DOHH2 (cell line): ENCODE measurements at regions not wholly inside any gene's neighbourhood (a gene's known extent, or its start where the extent isn't known, plus 50 kb on each side); places are given as distances from the start of the nearest gene placed in this dataset.

Source experiments
- H3F3A ChIP-seq: fragments of 200-600 bp; sonication (generic), shearing (Covaris generic); 2 replicates; pipeline ENCODE4 v1.6.0; 2016; ENCODE audit warnings: antibody characterized with exemption, mild to moderate bottlenecking; ENCODE audit not compliant: control insufficient read depth, insufficient read depth
- H3K27ac ChIP-seq: fragments of 200-600 bp; sonication (generic); 2 replicates; pipeline ENCODE4 v1.5.1; 2014; ENCODE audit warnings: low read depth, mild to moderate bottlenecking, low read length, moderate library complexity
- H3K27me3 ChIP-seq: fragments of 200-600 bp; sonication (generic); 2 replicates; pipeline ENCODE4 v1.6.1; 2014; ENCODE audit warnings: mild to moderate bottlenecking, low read length, mixed read lengths; ENCODE audit not compliant: control insufficient read depth
- H3K36me3 ChIP-seq: fragments of 200-600 bp; sonication (generic); 2 replicates; pipeline ENCODE4 v1.6.1; 2014; ENCODE audit warnings: mild to moderate bottlenecking, low read length, moderate library complexity, mixed read lengths; ENCODE audit not compliant: control insufficient read depth
- H3K4me1 ChIP-seq: fragments of 200-600 bp; sonication (generic); 2 replicates; pipeline ENCODE4 v1.6.1; 2014; ENCODE audit warnings: mild to moderate bottlenecking, low read length, mixed read lengths; ENCODE audit not compliant: control insufficient read depth
- H3K4me2 ChIP-seq: fragments of 200-600 bp; sonication (generic); 2 replicates; pipeline ENCODE4 v1.6.0; 2014; ENCODE audit warnings: mild to moderate bottlenecking, low read length, moderate library complexity
- H3K4me3 ChIP-seq: fragments of 200-600 bp; sonication (generic); 2 replicates; pipeline ENCODE4 v1.5.1; 2014; ENCODE audit warnings: mild to moderate bottlenecking, low read length, mixed read lengths
- H3K79me2 ChIP-seq: fragments of 200-600 bp; sonication (generic); 2 replicates; pipeline ENCODE4 v1.6.1; 2014; ENCODE audit warnings: mild to moderate bottlenecking, low read length, mixed read lengths; ENCODE audit not compliant: control insufficient read depth
- H3K9me2 ChIP-seq: fragments of 200-600 bp; sonication (generic); replicated peaks from 2 replicates; pipeline ENCODE4 v1.6.1; 2014; ENCODE audit warnings: mild to moderate bottlenecking, low read length, mixed read lengths; ENCODE audit not compliant: control insufficient read depth
- H3K9me3 ChIP-seq: fragments of 200-600 bp; sonication (generic); 2 replicates; pipeline ENCODE4 v1.6.1; 2014; ENCODE audit warnings: antibody characterized with exemption, low read length, mixed read lengths; ENCODE audit not compliant: control insufficient read depth, insufficient read depth
- H4K20me1 ChIP-seq: fragments of 200-600 bp; sonication (generic); 2 replicates; pipeline ENCODE4 v1.6.0; 2014; ENCODE audit warnings: low read depth, mild to moderate bottlenecking, antibody characterized with exemption, low read length, moderate library complexity; ENCODE audit not compliant: control insufficient read depth, insufficient read depth
- EZH2phosphoT487 ChIP-seq: fragments of 200-600 bp; sonication (generic); IDR thresholded peaks from 2 replicates; pipeline ENCODE4 v1.6.1; 2017; ENCODE audit warnings: borderline replicate concordance, mild to moderate bottlenecking, antibody characterized with exemption, low read length, moderate library complexity, mixed read lengths
- TF ChIP-seq, protein P1 (sequence below): fragments of 200-600 bp; sonication (generic); IDR thresholded peaks from one replicate; pipeline ENCODE4 v1.5.1; 2014; ENCODE audit warnings: antibody characterized with exemption, mild to moderate bottlenecking, low read depth, low read length; ENCODE audit not compliant: poor library complexity, severe bottlenecking

DNA sequence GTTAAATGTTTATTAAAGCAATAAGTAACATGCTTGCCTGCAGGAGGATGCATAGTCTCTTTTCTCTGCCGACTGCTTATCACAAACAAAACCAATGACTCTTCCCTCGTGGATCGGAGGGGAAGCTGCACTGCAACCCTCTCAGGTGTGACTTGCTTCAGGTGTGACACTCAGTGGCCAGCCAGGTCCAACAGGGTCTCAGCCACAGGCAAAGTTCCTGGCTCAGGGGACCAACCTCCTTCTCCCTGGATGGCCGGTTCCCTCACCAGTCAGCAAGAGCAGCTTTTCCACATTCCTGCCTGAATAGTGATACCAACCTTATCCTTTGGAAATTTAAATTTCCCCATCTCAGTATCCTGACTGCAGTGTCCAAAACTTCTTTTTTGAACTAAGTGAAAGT lies 383.5 kb downstream of the CMPK2 start:
- H3K36me3 ChIP-seq, result no peaks in the 10 kb centered on the region
- peaks cover 12% of the 10 kb centered on the region for H3K9me3 ChIP-seq
- TF ChIP-seq EZH2phosphoT487, result no peak
- TF ChIP-seq, protein P1, sequence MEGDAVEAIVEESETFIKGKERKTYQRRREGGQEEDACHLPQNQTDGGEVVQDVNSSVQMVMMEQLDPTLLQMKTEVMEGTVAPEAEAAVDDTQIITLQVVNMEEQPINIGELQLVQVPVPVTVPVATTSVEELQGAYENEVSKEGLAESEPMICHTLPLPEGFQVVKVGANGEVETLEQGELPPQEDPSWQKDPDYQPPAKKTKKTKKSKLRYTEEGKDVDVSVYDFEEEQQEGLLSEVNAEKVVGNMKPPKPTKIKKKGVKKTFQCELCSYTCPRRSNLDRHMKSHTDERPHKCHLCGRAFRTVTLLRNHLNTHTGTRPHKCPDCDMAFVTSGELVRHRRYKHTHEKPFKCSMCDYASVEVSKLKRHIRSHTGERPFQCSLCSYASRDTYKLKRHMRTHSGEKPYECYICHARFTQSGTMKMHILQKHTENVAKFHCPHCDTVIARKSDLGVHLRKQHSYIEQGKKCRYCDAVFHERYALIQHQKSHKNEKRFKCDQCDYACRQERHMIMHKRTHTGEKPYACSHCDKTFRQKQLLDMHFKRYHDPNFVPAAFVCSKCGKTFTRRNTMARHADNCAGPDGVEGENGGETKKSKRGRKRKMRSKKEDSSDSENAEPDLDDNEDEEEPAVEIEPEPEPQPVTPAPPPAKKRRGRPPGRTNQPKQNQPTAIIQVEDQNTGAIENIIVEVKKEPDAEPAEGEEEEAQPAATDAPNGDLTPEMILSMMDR, result no peak
- no peaks in the 10 kb centered on the region for H3K79me2 ChIP-seq
- no peak overlapping the region for H3K4me2 ChIP-seq
- H3K4me3 ChIP-seq, result no peak overlapping the region
- H3F3A ChIP-seq, result no peaks in the 10 kb centered on the region
- no peaks in the 10 kb centered on the region for H4K20me1 ChIP-seq
- H3K9me2 ChIP-seq, result no peaks in the 10 kb centered on the region
- no peaks in the 10 kb centered on the region for H3K4me1 ChIP-seq
- H3K27me3 ChIP-seq, result no peaks in the 10 kb centered on the region
- no peak overlapping the region for H3K27ac ChIP-seq

DNA sequence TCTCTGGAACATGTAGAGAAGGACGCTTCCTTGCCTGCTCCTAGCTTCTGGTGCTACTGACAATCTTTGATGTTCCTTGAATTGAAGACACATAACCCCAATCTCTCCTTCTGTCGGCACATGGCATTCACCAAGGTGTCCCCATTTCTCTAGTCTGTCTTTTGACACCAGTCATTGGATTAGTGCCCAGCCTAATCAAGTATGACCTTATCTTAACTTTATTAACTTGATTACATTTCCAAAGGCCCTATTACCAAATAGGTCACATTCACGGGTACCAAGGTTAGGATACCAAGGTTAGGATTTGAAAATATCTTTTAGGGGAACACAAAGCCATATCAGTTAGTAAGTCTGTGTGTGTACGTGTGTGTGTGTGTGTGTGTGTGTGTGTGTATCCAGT lies 377.9 kb downstream of the CMPK2 start:
- H3K9me2 ChIP-seq, result no peaks in the 10 kb centered on the region
- 0 out of 2 replicates have a peak, but pooled peaks cover 3% of the 10 kb centered on the region for H3K9me3 ChIP-seq
- H3K27me3 ChIP-seq, result no peaks in the 10 kb centered on the region
- no peaks in the 10 kb centered on the region for H3K4me1 ChIP-seq
- H3K79me2 ChIP-seq, result no peaks in the 10 kb centered on the region
- H3K4me2 ChIP-seq, result no peak overlapping the region
- H3K36me3 ChIP-seq, result no peaks in the 10 kb centered on the region
- no peaks in the 10 kb centered on the region for H3F3A ChIP-seq
- H3K27ac ChIP-seq, result no peak overlapping the region
- TF ChIP-seq, protein P1, result no peak
- TF ChIP-seq EZH2phosphoT487, result no peak
- H4K20me1 ChIP-seq, result no peaks in the 10 kb centered on the region
- H3K4me3 ChIP-seq, result no peak overlapping the region

DNA sequence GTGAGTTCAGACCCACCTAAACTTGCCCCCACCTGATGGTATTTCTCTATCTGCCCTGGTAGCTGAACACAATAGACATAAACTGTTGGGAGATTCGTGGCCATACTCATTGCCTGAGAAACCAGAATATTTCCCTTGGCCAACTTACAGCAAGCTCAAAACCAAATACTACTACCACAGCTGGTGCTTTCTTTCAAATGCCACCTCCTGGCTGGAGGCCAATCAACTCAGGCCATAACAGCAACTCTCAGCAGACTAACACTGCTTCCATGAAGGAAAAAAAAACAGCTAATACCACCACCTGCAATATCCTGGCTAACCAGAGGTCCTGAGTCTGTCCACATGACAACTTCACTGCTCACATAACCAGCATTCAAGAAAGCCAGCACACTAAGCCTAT lies 373.1 kb downstream of the CMPK2 start:
- Histone ChIP-seq H3K9me2 (no peaks in the 10 kb centered on the region), H3K79me2 (no peaks in the 10 kb centered on the region), H3K36me3 (no peaks in the 10 kb centered on the region), H3K4me3 (no peak overlapping the region), H3K9me3 (no peaks in the 10 kb centered on the region; the same call in 1 of the 2 replicates), H3F3A (no peaks in the 10 kb centered on the region), H4K20me1 (no peaks in the 10 kb centered on the region), H3K27ac (no peak overlapping the region), H3K27me3 (no peaks in the 10 kb centered on the region), H3K4me1 (no peaks in the 10 kb centered on the region), H3K4me2 (no peak overlapping the region)
- TF ChIP-seq, protein P1, result no peak
- TF ChIP-seq EZH2phosphoT487, result no peak

DNA sequence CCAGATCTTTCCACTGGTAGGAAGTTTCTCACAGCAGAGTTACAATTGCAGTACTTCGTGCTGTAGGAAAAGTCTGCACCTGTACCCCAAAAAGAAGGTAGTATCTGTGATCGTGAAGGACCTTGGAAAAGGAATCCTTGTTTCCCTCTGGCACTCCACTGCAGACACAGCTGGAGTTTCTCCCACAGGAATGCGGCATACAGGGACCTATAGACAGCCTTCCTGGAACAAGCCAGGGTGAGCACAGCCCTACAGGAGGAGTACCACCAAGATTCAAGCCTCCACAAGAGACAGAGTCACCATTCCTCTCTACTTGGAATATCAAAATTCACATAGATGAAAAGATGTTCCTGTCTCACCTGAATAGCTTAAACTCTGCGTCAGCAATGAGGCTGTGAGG lies 372.4 kb downstream of the CMPK2 start:
- Histone ChIP-seq H3K4me3 (no peak overlapping the region), H3K27me3 (no peaks in the 10 kb centered on the region), H3K4me1 (no peaks in the 10 kb centered on the region), H4K20me1 (no peaks in the 10 kb centered on the region), H3K36me3 (no peaks in the 10 kb centered on the region), H3K9me3 (no peaks in the 10 kb centered on the region; the same call in 1 of the 2 replicates), H3K9me2 (no peaks in the 10 kb centered on the region), H3F3A (no peaks in the 10 kb centered on the region), H3K27ac (no peak overlapping the region), H3K4me2 (no peak overlapping the region), H3K79me2 (no peaks in the 10 kb centered on the region)
- TF ChIP-seq, protein P1, result no peak
- TF ChIP-seq EZH2phosphoT487, result no peak
